ENCODE measurements at regions not wholly inside any gene's neighbourhood (a gene's known extent, or its start where the extent isn't known, plus 50 kb on each side); places are given as distances from the start of the nearest gene placed in this dataset.
"Not testable (repeated sequence)": the region's sequence is repeated elsewhere in the genome, so short reads cannot be mapped to it uniquely, and the experiment has no call there.

DNA sequence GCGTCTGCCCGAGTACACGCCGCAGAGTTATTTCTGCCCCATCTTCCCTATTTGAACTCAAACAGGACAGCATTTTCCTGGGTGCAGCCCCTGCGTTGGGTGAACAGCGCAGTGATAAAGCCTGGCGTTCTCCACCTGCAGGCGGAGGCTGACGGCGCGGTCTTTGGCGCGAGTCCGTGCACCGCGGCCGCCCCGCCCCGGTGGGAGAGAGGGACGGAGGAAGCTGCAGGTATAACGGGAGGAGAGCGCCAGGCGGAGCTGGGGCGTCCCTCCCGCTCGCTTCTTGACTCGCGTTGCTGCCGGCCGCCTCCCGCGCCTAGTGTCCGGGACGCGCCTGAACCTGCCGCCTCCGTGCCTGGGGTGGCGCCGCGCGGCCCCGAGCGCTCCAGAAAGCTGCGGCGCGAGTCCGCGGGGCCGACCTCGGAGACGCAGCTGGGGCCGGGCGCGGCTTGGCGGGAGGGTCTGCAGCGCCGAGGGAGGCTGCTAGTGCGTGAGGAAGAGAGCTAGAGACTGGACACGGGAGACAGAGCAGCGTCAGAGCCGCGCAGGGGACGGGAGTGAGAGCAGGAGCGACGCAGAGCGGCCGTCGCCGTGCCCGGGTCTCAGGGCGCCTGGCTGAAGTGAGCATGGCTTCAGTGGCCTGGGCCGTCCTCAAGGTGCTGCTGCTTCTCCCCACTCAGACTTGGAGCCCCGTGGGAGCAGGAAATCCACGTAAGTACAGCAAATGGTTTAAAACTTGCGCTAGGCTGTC, 140.7 kb downstream of the SPATA31A7 start:
- DNase-seq (ENCODE audit: extremely low spot score in 2 of 2); H3K27me3 ChIP-seq; H3K36me3 ChIP-seq; H3K9me3 ChIP-seq; intact Hi-C loops (cut with DNase I); H3K27ac ChIP-seq; H3K4me1 ChIP-seq: not testable (repeated sequence)
- peak overlapping the region in 1 of 2 donors; percentile 25 for H3K4me3 ChIP-seq

GRCh38 chr9:61356936-61357335, 167.1 kb downstream of the SPATA31A7 start:
- H3K4me3 ChIP-seq; H3K9me3 ChIP-seq; H3K27ac ChIP-seq; H3K4me1 ChIP-seq; H3K36me3 ChIP-seq; H3K27me3 ChIP-seq; intact Hi-C loops (cut with DNase I); DNase-seq (ENCODE audit: extremely low spot score in 2 of 2): not testable (repeated sequence)

DNA sequence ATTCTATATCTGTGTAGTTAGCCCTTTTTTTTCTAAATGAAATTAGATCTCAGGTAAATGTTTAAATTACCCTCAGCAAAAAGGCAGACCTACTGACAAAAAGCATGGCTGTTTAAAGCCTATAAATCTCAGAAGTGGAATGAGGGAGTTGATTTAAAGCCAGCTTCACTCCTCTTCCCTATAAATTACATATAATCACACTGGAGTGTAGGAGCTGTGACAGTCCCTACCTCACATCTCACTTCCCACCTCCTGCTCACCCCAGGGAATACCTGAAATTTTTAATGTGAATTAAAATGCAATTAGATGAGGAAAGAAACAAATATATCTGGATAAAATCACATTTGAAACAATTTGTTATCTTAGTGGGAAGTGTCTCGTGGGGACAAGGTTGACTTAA, 184.6 kb downstream of the SPATA31A7 start:
- H3K9me3 ChIP-seq; H3K4me1 ChIP-seq; H3K27ac ChIP-seq; H3K4me3 ChIP-seq; H3K36me3 ChIP-seq; DNase-seq (ENCODE audit: extremely low spot score in 2 of 2); H3K27me3 ChIP-seq; intact Hi-C loops (cut with DNase I): not testable (repeated sequence)

GRCh38 chr9:61376159-61376558, 186.3 kb downstream of the SPATA31A7 start:
- intact Hi-C loops (cut with DNase I); DNase-seq (ENCODE audit: extremely low spot score in 2 of 2); H3K27ac ChIP-seq; H3K4me1 ChIP-seq; H3K27me3 ChIP-seq; H3K36me3 ChIP-seq; H3K9me3 ChIP-seq; H3K4me3 ChIP-seq: not testable (repeated sequence)

DNA sequence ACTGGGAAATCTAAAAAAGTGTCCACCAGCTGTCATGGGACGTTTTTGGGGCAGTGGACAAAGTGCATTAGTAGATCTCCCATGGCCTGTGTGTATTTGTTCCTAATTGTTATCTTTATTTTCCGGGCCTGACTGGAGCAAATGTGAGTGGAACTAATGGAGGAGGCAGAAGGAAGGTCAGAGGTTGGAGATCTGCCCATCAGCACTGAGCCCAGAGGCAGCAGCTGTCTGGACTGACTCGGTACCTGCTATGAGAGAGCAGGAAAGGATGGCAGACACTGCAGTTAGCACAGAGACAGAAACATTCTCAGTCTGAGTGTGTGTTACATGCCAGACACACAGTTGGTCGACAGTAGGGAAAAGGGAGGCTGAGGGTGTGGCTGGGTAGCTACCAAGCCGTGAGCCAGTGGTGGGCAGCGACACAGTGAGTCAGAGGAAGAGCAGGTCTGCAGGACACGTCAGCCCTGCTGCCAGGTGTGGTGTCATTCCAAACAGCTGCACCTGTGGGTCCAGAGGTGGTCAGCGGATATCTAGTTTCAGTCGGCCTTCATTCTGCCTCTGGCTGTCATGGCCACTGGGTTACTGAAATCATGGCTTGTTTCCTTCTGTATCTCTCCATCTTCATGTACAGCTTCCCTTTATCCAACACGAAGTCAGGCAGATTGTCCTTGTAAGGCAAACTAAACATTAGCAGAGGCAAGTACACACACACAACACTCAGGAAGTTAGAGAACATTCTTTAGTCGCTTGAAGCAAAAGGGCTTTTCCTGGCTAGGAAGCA, 196.4 kb downstream of the SPATA31A7 start:
- H3K27me3 ChIP-seq; intact Hi-C loops (cut with DNase I); H3K9me3 ChIP-seq; H3K36me3 ChIP-seq; DNase-seq (ENCODE audit: extremely low spot score in 2 of 2); H3K4me1 ChIP-seq; H3K4me3 ChIP-seq; H3K27ac ChIP-seq: not testable (repeated sequence)

DNA sequence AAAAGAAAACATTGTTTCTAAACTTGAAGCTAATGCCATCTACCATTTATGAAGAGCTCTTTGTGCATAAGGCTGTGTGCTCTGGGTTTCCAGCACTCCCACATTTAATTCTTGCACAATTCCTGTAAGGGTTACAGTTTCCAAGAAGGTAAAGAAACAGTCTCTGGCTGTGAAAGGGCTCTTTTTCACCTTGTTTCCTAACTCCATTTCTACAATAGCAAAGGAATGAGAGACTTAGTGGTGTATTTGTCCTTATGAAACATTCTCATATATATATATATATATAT, 196.9 kb downstream of the SPATA31A7 start:
- H3K4me1 ChIP-seq; H3K27me3 ChIP-seq; DNase-seq (ENCODE audit: extremely low spot score in 2 of 2); H3K36me3 ChIP-seq; H3K27ac ChIP-seq; H3K4me3 ChIP-seq; intact Hi-C loops (cut with DNase I); H3K9me3 ChIP-seq: not testable (repeated sequence)

- intact Hi-C loops (cut with DNase I); DNase-seq (ENCODE audit: extremely low spot score in 2 of 2); H3K36me3 ChIP-seq; H3K27ac ChIP-seq; H3K4me1 ChIP-seq; H3K27me3 ChIP-seq; H3K9me3 ChIP-seq; H3K4me3 ChIP-seq: not testable (repeated sequence)
Measured at GRCh38 chr9:61402692-61403091, 212.9 kb downstream of the SPATA31A7 start.

DNA sequence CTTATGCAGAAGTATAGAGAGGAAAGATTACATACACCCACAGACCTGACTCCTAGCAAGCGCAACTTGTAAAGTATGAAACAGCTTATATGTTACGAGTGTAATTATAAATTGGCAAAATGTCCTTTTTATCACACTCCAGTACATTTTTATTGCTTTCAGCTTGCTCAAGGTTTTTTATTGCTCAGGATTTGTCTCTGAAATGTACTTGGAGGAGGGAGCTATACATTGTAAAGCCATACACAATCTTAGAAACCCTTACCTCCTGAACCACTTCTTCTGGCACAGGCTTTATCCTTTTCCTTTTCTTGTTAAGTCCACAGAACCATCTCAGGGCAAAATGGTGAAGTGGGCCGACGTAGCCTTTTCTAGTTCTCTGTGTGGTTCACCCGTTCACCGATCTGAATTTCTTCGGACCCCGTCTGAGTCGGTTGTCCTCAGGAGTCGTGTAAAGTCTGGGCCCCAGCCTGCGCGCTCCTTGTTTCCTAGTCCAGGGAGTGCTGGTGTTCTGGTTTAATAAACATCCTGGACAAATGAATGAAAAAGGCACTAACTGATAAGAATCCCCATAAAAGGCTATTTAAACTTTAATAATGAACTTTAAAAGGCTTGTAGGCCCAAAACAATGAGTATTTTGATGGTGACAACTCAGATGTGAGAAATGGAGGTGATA, 222.2 kb downstream of the SPATA31A7 start:
- H3K4me3 ChIP-seq; H3K27ac ChIP-seq; H3K4me1 ChIP-seq; H3K27me3 ChIP-seq; intact Hi-C loops (cut with DNase I); H3K9me3 ChIP-seq; H3K36me3 ChIP-seq: not testable (repeated sequence)
- peak in 1 of 2 donors; percentile 10 for DNase-seq (ENCODE audit: extremely low spot score in 2 of 2)

DNA sequence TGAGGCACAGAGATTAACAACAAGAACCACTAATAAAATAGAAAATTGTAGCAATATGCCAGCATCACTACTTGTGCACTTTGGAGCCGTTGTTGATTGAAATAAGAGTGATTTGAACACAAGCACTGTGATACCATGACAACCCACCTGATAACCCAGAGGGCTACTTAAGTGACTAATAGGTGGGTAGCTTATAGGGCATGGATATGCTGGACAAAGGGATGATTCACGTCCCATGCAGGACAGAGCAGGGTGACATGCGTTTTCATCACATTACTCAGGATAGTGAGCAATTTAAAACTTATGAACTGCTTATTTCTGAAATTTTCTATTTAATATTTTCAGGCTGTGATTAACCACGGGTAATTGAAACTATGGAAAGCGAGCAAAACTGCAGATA, 222.9 kb downstream of the SPATA31A7 start:
- H3K4me1 ChIP-seq; intact Hi-C loops (cut with DNase I); H3K36me3 ChIP-seq: not testable (repeated sequence)

DNA sequence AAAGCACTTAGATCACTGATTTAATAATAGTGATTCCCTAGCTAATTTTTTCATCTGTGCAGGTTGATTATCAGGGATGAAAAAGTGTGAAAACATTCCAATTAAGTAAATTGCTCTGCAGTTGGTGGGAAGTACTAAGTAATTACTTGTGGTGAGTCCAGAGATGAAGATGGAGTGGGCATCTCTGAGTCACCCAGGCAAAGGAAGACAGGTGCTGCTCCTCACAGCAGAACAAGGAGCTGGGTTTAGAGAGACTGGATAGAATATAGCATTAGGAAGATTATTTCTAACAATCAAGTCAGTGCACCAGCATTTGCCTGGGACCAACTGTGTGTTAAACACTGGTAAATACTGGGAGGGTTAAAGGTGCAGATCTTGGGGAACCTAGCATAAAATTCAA, 228.3 kb downstream of the SPATA31A7 start:
- H3K4me1 ChIP-seq; H3K27ac ChIP-seq; H3K4me3 ChIP-seq; H3K27me3 ChIP-seq; intact Hi-C loops (cut with DNase I); H3K9me3 ChIP-seq; H3K36me3 ChIP-seq; DNase-seq (ENCODE audit: extremely low spot score in 2 of 2): not testable (repeated sequence)

More for the DNA sequence above, 222.9 kb downstream of the SPATA31A7 start:
- H3K9me3 ChIP-seq; DNase-seq (ENCODE audit: extremely low spot score in 2 of 2); H3K27me3 ChIP-seq; H3K4me3 ChIP-seq; H3K27ac ChIP-seq: not testable (repeated sequence)

GRCh38 chr9:61420267-61420958, 230.6 kb downstream of the SPATA31A7 start:
- H3K27ac ChIP-seq; H3K27me3 ChIP-seq; intact Hi-C loops (cut with DNase I); H3K4me1 ChIP-seq; H3K36me3 ChIP-seq; DNase-seq (ENCODE audit: extremely low spot score in 2 of 2); H3K4me3 ChIP-seq; H3K9me3 ChIP-seq: not testable (repeated sequence)

- H3K27ac ChIP-seq; H3K4me3 ChIP-seq; intact Hi-C loops (cut with DNase I); H3K4me1 ChIP-seq; H3K27me3 ChIP-seq; H3K36me3 ChIP-seq; H3K9me3 ChIP-seq; DNase-seq (ENCODE audit: extremely low spot score in 2 of 2): not testable (repeated sequence)
Measured at GRCh38 chr9:61447189-61447588, 257.4 kb downstream of the SPATA31A7 start.

GRCh38 chr9:61460860-61461259, 271.0 kb downstream of the SPATA31A7 start:
- H3K4me3 ChIP-seq; H3K4me1 ChIP-seq; H3K27ac ChIP-seq; H3K36me3 ChIP-seq; H3K9me3 ChIP-seq; H3K27me3 ChIP-seq; DNase-seq (ENCODE audit: extremely low spot score in 2 of 2); intact Hi-C loops (cut with DNase I): not testable (repeated sequence)
